GM21515 (cell line): ENCODE measurements at regions not wholly inside any gene's neighbourhood (a gene's known extent, or its start where the extent isn't known, plus 50 kb on each side); places are given as distances from the start of the nearest gene placed in this dataset.
"Not testable (repeated sequence)": the region's sequence is repeated elsewhere in the genome, so short reads cannot be mapped to it uniquely, and the experiment has no call there.

Experiments used
- ATAC-seq: cut with Tn5 transposase; IDR thresholded peaks from one replicate; pipeline ENCODE4 v1.9.1; 2021; ENCODE audit not compliant: unreplicated experiment

DNA sequence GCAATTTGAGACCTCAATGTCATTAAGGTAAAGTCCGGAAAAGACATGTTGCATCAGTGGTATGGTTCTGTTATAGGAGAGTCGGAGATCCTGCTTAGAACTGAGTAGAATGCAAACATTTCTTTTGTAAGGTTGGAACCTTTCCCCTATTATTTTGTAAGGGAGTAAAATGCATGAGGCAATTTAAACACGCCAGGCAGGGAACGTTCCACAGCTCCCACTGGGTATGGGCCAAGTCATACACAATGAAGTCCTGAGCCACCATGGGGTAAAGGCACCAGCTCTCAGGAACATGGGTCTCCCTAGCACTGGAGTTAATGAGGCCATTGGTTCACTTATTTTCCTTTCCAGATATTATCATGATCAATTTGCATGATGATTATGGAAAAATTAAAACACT, 116.6 kb upstream of the NR2F2 start:
- ATAC-seq = no peak

DNA sequence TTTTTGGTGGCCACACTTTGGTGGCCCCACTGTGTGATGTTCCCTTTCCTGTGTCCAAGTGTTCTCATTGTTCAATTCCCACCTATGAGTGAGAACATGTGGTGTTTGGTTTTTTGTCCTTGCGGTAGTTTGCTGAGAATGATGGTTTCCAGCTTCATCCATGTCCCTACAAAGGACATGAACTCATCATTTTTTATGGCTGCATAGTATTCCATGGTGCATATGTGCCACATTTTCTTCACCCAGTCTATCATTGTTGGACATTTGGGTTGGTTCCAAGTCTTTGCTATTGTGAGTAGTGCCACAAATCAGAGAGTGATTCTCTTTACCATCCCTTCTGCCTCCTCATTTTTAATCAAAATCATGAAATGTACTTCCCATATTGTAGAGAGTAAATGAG, 114.0 kb upstream of the NR2F2 start:
- ATAC-seq = not testable (repeated sequence)

GRCh38 chr15:96217983-96218382, 112.5 kb upstream of the NR2F2 start:
- no peak for ATAC-seq

GRCh38 chr15:96218623-96219455, 111.7 kb upstream of the NR2F2 start:
- no peak for ATAC-seq

- ATAC-seq = no peak
Observed at GRCh38 chr15:96219681-96220080, 110.8 kb upstream of the NR2F2 start.

GRCh38 chr15:96220657-96221056, 109.8 kb upstream of the NR2F2 start:
- no peak for ATAC-seq

- no peak for ATAC-seq
Observed at GRCh38 chr15:96222981-96223380, 107.5 kb upstream of the NR2F2 start.

DNA sequence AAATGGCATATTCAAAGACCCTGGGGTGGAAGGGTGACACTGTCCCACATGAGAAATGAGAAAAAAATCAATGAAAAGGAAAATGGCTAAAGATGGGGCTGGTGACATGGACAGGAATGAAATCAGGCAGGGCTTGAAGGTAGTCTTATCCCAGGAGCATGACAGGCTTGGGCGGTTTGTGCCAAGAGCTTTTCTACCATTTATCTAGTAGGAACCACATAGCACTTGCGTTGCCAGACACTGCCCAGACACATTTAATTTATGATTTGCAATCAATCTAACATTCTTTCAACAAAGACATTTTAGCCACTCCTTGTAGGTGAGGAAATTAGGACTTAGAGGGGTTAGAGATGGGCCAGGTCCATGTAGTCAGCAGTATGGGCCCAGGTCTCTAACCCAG, 106.6 kb upstream of the NR2F2 start:
- ATAC-seq = no peak

DNA sequence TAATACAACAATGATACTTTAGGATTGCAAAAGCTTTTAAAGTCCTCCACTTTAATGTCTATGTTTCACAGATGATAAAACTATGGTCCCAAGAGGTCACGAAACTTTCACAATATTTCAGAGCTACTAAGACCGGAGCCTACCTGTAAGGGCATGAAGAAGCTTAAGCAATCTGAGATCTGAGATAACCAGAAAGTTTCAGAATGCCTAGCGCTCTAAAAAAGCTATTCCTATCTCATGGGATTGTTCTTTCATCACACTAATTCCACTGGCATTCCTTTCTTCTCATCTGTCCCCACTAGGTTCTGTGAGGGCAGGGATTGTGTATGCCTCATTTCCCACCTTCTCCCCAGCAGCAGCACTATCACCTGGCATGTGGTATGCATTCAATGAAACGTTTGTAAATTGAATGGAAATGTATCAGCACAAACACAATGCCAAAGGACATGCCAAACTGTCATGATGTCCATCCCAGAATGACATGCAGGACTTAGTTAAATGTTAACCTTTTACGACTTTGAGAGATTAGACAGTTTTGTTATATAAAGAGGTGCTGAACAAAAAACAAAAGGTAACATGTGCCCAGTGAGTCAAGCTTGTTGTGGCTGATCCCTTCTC, 104.7 kb upstream of the NR2F2 start:
- ATAC-seq = no peak

GRCh38 chr15:96230526-96231181, 99.8 kb upstream of the NR2F2 start:
- no peak for ATAC-seq

DNA sequence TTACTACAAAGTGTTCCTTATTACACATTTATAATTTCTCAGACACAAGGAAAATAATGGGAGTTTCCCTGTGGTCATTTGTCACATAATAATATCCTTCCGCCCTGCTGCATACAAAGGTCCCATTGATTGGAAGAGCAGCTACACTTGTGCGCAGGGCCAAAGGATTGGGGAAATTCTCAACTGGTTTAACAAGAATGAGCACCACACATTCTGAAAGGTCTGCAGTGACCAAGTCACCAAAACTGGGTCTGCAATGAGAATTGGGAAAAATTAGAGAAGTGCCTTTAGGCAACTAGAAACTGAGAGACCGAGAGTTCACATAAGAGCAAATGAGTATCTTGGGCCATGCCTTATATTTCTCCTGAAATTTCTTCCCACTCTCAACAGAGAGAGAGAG, 98.2 kb upstream of the NR2F2 start:
- ATAC-seq = no peak

- peak; percentile 69 for ATAC-seq
Observed at GRCh38 chr15:96234109-96234892, 96.2 kb upstream of the NR2F2 start.

DNA sequence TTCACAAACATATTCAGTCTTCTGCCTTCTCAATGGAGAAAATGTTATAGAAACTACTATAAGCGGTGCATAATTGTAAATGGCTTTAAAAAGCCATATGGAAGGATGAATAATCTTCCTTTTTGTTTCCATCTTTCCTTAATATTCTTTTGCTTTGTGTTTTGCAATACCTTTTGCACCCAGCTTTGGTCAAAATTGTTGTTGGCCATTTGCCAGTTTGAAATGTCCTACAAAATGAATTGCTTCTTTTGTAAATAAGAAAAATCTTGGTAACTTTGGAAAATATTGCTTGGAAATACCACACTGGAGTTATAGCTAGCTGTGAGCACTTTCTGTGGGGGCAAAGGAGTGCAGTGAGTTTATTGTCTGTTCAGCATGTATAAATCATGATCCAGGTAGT, 93.5 kb upstream of the NR2F2 start:
- no peak for ATAC-seq

DNA sequence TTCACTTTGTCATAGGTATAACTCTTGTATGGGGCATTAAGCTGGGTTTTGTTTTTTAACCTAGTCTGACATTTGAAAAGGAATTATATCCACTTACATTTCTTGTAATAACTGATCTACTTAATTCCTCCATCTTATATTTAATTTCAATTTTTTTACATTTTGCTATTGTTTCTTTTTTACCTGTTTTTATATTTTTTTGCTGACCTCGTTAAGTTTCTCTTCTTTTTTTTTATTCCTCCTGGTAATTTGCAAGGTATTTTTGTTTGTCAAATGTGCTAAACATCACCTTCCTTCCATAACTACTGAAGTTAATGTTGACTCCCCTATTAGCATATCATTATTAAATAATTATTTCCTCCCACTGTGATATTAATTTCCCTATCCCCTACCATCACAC, 87.7 kb upstream of the NR2F2 start:
- ATAC-seq = no peak

DNA sequence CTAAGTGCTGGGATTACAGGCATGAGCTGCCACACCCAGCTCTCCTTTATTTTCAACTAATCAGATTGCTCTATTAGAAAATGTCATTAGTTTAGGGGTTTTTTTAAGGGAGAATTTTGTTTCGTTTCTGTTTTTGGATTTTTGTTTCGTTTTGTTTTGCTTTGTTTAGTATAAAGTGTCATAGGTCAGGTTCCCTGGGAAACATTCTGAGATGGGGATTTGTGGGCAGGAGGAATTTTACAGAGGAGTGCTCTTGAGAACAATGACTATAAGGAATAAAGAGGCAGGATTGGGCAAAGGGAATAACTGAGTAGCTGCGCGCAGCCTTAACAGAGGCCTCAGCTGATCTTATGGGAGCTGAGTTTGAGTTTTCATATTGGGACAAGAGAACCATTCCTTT, 86.8 kb upstream of the NR2F2 start:
- no peak for ATAC-seq

- no peak for ATAC-seq
Observed at GRCh38 chr15:96245252-96245651, 85.2 kb upstream of the NR2F2 start.

GRCh38 chr15:96246057-96246456, 84.4 kb upstream of the NR2F2 start:
- no peak for ATAC-seq

GRCh38 chr15:96247621-96248305, 82.7 kb upstream of the NR2F2 start:
- ATAC-seq = no peak

GRCh38 chr15:96252148-96252547, 78.4 kb upstream of the NR2F2 start:
- ATAC-seq = no peak

DNA sequence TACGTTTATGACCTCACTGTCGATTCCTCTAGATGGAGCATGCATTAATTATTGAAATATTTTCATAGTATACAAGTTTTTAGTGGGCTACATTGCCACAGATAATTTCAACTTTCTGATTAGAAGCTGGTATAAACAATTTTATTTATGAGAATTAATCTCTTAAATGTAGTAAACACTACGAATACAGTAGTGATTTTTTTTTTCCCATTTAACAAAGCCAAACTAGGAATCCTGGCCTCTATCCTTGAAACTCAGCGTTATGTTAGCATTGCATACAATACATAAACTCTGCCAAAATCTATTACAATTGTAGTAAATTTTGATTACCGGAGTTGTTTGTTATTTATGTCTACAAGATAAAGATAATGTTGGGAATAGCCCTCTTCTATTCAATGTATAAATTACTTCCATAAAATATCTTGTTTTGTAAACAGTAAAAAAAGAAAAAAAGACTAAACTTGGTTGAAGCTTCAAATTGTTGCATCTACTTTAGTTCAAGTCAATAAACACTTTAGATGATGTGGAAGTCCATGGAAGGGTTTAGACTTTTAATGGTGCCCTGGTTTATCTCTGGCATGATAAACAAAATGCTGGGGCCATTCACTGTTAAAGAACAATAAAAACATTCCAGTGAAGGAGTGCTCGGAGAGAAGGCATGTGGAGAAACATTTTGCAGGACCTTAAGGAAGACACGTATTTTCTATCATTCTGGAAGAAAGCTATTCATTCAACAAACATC, 77.3 kb upstream of the NR2F2 start:
- no peak for ATAC-seq
